M059J (cell line): ENCODE measurements at regions not wholly inside any gene's neighbourhood (a gene's known extent, or its start where the extent isn't known, plus 50 kb on each side); places are given as distances from the start of the nearest gene placed in this dataset.
"Not testable (repeated sequence)": the region's sequence is repeated elsewhere in the genome, so short reads cannot be mapped to it uniquely, and the experiment has no call there.

Experiments
- DNase-seq: peaks from one replicate; pipeline ENCODE4 v3.0.0-alpha.2; 2012; ENCODE audit warnings: low read depth

DNA sequence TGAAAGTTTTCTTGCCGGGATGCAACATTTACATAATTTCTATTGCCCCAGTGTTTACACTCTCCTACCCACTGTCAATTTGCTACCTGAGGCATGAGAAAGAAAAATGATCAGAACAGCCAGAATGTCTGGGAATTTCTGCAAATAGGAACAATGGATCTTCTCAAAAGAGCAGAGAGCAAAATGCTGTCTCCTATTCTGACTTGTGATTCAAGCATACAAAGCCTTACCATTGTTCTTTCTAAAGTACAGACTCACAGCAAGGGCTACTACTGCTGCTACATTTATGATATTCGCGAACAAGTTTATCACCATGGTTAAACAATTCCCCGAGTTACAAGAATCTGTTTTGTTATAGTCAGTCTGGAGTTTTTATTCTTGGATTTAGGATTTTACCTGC lies 329.9 kb upstream of the CELF2 start:
- no peak for DNase-seq

DNA sequence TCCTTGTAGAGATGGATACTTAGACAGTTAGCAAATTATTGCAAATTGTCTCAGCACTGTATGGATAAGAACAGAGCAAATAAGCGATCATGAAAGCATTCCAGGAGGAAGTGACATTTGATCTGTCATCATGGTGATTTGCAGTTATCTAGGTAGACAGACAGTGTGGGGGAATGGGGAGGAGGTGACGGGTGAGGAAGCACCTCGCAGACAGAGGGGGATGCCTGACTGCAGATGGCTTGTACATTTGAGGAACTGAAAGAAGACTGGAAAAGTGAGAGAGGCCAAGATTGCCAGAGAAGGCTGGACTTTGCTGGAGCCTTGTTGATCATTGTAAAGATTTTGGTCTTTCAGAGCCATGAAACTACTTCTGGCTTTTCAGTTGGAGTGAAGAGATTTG lies 318.2 kb upstream of the CELF2 start:
- no peak for DNase-seq

DNA sequence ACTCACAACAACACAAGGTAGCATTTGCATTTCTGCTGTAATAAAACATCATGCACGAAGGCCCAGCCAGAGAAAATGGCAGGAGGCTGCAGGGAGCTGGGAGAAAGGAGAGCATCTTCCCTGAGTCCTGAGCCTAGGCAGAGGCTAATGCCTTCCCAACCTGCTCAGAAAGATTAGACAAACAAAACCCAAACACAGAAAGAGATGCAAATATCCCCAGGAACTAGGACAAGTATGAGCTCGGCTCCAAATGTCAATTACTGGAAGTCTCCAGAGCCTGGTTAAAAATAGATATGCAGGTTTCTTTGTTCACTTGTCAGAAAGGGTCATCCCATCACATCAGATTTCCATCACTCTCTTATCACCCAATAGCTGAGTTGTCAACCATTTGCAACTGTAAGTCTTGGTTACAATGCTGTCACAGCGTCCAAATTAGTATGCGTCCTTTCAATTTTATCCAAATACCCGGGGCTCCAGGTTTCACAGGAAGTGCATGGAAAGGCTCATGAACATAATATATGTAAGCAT lies 316.5 kb upstream of the CELF2 start:
- DNase-seq: no peak

DNA sequence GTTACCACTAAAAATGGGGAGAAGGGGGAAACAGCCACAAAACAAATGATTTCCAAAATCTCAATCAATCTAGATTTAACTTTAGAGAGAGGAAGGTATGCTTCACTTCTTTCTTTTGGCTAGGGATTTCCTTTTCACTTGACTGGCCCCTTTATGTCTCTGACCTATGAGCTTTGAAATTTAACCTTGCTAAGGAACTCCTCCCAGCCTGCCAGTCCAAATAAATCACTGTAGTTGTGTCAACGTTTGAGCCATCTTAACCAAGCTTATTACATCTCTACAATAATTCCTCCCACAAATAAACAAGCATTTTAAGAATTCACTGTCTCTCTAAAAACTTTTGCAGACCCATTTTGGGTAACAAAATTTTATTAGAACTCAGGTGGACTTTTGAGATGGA lies 315.5 kb upstream of the CELF2 start:
- DNase-seq: no peak

DNA sequence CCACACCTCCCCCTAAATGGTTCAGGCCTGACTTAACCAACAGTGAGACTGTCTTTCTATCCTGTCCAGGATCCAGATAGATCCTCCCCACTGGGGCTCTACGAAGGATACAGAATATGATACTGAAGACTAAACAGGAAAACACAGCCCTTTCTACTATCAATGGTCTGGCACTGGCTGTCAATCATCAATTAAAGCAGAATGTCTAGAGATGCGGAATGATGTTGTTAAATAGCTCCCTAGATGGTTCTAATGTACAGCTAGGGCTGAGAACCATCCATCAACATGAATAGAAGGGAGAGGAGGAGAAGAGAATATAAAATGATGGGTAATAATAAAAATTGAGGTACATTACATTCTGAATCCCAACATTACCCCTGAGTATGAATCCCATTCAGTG lies 314.3 kb upstream of the CELF2 start:
- DNase-seq: no peak

DNA sequence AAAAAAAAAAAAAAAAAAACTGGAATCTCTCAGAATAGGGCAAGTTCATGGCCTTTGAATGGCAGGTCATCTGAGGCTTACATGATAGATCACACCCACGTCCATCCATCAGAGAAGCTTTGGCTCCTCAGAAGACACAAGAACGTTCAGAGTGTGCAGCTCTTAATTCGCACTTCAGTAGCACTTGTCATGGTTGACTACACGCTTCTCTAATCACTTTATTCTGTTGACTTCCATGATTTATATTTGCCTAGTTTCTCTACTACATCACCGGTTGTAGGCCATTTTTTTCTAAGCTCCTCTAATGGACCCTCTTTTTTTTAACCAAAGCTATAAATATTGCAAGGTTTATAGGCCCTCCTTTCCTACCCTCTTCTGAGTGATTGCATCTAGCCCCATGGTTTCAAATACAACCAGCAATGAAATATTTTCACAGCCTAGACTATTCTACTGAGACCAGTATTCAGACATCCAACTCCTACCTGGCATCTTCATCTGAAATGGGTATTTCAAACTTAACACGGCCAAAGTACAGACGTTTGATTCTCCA lies 305.4 kb upstream of the CELF2 start:
- no peak for DNase-seq

DNA sequence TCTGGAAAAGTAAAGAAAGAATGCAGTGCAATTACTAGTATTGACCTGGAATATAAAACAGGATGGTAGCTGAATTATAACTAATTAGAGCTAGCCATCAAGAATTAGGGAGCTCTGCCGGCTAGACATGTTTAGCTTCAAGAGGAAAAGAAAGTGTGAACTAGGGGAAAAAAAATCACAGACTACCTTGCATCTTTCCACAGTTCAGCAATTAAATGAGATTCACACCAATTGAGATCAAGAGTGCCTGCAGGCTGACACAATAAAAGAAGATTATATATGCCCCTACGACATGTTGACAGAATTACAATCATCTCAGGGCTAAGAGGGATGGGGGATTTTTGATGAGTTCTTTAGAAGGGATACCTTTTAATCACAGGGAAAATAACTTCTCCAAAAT lies 303.3 kb upstream of the CELF2 start:
- DNase-seq: no peak

DNA sequence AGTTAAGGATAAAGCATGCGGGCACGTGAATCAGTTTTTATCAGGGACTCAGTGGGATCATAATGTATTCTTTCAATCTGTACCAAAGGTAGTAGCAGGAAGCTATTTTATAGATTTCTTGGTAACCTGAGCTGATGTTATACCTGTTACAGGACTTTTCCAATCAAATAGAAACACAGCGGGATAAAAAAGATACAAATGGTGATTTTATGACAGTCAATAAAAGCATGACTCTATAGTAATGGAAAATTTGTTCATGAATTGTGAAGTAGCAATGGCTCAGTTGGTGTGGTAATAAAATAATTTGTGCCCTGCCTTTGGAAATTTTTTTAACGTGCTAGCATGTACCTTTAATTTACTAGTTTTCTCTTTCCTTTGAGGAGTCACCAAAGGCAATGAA lies 300.7 kb upstream of the CELF2 start:
- DNase-seq: no peak

DNA sequence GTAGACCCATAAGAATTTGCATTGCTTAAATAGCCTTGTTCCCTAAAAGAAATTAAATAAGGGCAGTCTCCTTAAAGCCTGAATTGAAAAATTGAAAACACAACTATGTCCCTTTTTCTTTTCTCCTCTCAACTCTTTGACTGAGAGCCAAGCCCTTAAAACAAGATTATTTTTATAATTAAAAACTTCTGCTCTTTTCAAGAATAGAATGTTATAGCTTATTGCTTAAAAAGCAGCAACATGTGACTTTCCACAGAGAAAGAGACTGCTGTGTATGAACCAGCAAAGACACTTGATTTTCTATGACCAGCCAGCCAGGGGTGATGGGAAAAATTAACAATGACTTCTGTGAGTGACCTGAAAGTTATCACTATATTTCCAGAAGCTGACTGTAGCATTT lies 295.2 kb upstream of the CELF2 start:
- no peak for DNase-seq

DNA sequence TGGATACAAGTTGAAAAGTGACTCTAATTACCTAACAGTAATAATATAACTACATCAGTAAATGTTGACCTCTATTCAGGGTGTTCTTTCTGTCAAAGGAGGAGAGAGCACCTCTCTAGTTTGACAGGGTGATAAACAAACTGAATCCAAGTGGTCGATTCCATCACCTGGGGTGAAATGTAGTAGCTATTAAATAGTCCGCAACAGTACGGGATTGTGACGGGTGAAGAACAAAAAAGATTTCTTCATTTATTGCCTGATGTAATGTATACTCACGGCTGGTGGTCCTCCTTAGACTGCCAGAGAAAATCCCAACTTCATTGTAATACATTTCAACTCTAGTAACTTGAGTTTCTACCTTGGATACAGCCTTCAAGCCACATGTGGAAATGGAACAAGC lies 292.5 kb upstream of the CELF2 start:
- no peak for DNase-seq

DNA sequence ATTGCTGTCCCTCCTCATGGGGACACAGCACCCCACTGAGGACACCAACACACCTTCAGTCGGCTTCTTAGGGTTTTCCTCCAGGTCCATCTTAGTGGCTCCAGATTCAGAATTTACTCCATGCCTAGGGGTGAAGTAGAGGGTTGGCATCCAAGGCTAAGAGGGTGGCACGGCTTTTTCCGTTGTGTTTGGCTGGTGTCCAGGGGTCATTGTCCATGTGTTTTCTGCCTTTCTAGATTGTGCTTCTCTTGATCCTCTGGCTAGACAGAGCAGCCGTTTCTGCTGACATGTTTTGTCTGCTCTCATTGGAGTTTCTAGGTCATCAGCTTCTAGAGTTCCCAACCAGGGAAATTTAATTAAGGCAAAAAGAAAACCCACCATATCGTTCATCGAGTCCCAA lies 291.6 kb upstream of the CELF2 start:
- no peak for DNase-seq

DNA sequence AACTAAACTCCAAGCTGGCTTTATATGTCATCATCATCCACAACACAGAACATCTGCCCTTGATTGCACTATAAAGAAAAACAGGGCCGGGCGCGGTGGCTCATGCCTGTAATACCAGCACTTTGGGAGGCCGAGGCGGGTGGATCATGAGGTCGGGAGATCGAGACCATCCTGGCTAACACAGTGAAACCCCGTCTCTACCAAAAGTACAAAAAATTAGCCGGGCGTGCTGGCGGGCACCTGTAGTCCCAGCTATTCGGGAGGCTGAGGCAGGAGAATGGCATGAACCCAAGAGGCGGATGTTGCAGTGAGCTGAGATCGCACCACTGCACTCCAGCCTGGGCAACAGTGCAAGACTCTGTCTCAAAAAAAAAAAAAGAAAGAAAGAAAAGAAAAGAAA lies 290.3 kb upstream of the CELF2 start:
- DNase-seq: not testable (repeated sequence)

DNA sequence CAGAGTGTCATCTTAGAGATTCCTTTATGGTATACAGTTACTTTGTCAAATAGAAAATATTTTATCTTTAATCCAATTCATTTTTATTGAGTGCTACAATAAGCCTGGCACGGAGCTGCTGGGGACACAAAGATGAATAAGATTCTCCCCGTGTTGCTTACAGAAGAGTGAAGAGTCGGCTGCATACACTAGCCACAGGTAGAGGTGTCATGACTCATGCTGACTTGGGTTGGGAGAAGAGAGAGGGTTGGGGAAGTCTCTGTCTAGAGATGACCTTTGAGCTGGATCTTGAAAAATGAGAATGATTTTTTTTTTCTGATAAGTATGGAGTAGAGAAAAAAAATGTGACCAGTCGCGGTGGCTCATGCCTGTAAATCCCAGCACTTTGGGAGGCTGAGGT lies 289.9 kb upstream of the CELF2 start:
- no peak for DNase-seq

DNA sequence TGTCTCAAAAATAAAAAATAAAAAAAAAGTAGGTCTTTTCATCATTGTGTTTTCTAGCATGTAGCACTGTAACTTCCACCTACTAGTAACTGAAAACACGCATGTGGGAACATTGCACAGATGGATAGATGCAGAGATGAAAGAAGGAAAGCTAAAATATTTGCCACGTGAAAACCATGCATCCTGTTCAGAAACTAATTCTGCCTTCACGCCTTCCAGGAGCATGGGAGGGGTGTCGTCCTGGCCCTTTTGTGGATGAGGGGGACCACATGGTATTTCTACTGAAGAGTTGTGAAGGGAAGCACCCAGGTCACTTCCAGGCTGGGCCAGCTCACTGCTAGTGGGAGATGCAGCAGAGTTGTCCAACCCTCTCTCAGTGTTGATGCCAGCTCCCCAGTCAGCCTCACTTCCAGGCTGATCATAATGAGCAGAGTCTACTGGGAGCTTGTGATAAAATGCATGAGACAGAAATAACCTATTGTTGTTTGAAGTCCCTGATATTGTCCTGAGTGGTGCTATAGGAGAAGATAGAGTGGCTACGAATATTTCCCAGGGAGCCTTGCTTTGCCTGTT lies 287.1 kb upstream of the CELF2 start:
- no peak for DNase-seq

DNA sequence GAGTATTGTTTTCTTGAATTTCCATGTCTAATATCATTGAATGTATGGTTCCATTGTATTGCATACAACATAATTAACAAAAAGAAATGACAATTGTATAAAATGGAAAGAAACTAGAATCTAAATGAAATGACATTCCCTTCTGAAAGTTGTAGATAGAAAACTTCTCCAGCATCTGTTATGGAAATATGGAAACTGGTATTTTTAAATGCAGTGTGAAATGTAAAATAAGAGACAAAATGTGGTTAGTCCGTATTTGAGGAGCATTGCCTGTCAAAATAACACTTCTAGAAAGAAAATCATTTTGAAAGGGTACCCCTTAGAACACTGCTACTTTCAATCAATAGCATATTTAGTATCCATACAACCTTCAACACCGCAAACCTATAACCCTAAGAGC lies 286.3 kb upstream of the CELF2 start:
- DNase-seq: no peak

DNA sequence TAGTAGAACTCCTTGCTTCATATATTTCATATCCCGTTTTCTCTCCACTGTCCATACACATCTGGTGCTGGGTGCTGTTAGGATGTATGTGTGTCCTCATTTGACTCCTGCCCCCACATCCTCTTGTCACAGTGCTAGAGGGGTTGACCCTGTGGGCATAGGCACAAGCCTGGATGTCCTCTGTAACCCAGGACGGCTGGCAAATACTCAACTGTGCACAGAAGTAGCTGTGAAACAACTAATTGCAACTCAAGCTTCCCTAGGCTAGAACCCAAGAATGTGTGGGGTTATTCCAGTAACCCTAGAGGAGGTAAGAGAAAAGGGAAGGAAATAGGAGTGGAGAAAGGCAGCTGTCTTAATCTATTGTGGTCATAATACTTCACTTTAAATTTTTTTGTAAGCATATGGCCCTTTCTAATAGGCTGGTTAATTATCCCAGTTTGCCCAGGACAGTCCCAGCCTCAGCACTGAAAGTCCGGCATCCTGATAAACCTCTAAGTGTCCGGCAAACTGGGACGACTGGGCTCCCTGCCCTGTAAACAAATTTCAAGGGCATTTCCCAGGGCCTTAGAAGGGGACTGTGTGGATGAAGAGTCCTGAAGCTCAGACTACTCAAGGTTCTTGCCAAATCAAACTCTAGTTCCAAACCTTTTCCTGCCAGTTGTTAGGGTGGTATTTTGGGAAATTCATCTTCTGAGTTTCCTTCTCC lies 283.2 kb upstream of the CELF2 start:
- DNase-seq: no peak

DNA sequence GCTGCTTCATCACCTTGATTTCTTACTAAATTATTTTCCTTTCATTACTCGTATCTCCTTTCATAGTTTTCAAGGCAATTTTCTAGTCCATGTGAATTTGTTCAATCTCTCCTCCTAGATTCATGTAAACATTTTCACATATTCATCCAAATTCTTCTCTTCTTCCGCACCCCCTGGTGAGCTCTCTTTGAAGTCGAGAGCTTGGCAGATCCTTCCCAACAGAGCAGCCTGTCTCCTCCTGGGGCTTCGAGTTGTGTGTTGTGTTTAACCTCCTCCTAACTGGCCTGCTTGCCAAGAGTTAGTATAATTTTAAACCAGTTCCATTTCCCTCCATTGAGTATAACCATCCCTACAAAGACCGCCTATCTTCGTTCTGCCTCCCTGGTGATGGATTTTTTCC lies 272.4 kb upstream of the CELF2 start:
- DNase-seq: no peak

DNA sequence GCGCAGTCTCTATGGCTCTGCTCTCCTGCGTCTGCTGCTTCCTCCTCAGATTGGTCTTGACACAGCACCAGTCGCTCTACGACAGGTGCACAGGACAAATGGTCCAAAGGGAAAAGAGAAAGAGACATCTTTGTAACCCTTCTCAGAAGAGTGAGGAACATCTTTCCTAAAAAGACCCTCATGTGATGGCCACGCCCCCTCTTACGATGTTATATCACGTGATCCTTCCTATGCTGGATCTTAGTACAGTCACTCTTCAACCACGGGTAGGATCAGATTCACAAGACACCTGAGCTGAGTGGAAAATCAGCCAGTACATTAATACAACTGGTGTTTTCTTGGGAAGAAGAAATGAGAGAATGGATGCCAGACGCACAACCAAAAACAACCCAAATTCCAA lies 262.2 kb upstream of the CELF2 start:
- no peak for DNase-seq

DNA sequence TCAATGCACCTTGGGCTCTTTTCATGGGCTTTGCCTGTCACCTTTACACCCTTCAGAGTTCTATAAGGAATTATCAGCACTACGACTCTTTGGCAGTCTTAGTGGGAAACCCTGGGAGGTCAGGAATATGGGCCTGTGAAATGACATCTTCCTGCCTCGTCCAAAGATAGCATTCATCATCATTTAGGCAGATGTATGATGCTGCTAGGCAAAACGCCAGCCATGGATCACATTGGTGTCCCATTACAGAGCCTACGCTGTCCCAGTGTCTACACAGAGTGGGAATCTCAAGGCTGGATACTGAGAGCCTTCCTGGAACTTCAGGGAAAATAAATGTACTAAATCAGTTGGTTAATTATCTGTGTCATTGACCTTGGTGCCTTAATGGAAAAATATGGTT lies 259.4 kb upstream of the CELF2 start:
- DNase-seq: no peak

DNA sequence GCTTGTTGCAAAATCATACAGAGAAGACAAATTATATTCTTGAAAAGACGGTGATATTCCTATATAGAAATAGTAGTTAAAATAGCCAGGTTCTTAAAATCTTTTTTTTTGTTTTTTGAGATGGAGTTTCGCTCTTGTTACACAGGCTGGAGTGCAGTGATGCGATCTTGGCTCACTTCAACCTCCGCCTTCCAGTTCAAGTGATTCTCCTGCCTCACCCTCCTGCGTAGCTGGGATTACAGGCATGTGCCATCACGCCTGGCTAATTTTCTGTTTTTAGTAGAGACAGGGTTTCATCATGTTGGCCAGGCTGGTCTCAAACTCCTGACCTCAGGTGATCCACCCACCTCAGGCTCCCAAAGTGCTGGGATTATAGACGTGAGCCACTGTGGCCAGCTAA lies 257.9 kb upstream of the CELF2 start:
- DNase-seq: not testable (repeated sequence)

DNA sequence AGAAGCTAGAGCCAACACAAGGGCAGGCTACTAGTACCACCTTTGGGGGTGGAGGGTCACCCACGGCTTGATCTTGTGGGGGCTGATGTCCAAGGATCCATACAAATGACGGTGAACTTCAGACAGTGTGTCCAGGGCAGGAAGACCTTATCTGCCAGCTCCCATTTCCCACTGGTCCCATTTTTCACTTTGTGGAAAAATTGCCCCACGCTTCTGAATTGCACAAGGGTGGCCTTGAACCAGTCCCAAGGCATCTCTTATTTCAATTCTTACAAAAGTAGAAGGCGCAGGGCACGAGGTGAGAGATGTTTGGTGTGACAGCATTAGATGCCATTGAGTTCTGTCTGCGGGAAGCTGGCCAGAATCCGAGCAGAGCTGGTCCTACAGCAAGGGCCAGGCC lies 252.7 kb upstream of the CELF2 start:
- no peak for DNase-seq

DNA sequence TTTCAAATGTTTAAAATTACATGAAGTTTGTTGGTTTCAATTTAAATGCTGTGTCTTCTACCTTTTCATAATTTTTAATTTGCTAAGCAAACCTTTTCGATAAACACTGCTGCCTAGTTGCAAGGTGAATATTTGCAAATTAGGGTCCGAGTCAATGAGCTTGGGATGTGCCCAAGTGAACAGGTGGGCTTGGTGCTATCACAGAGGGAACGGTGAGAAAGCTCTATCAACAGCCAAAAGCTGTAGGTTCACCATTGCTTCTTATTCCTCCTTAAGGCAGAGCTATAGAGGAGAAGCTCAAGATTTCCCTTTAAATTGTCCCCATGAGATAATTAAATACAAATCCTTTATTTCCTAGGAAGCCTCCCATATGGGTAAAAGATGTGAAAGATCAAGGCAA lies 245.3 kb upstream of the CELF2 start:
- no peak for DNase-seq

DNA sequence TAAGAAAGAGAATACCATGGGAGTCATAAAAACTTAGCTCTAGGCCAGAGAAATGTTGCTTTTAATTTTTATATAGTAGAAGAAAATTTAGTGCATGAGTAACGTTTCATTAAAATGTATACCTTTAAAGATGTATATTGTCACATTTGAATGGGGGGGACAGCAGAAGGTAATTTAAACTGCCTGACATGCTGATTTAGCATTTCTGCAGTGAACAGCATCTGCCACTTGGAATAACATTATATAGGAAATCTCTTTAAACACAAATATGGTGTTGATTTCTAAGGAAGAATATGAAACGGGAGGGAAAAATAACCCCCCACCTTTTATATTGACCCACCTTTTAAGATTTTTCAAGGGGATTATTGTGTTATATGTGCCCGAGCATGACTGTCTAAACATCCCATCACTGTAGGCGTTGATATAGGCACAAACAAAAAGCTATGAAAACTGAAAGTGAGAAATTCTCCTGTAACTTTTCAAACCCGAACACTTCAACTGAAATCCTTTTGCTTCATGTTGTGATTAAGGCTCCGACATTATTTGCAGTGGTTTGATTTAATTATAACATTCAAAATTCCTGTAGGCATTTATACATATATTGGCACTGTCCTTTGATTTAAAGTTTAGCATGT lies 244.7 kb upstream of the CELF2 start:
- no peak for DNase-seq
